ENCODE measurements at regions not wholly inside any gene's neighbourhood (a gene's known extent, or its start where the extent isn't known, plus 50 kb on each side); places are given as distances from the start of the nearest gene placed in this dataset.

DNA sequence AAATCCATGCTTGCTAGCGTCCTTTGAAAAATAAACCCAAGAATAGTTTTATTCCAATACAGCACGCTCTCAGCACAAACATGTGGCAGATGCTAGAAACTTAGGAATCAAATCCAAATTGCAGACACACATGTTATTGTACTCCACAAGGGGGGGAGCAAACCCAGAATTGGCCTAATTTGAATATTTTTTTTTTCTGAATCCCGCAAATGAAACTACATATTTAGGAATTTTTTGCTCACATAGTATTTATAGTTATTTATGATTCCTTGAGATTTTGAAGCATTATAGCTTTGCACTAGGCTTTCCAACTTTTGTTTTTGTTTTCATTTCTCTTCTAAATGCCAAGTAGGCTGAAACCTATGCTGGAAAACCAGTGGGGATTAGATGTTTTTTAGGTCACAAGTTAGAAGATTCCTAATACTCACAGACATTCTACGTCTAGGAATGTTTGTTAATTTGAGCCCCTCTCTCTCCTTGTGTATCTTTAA, 59.3 kb upstream of the CDH11 start:
- no peak for TF ChIP-seq CTCF (IDR thresholded peaks at IDR 0.05)
- no peak overlapping the region for H3K4me3 Mint-ChIP-seq
- no peak for DNase-seq
- peaks cover 6% of the 10 kb centered on the region for H3K27me3 Mint-ChIP-seq (ENCODE audit: low read depth, poor library complexity)
- no peaks in the 10 kb centered on the region for H3K36me3 Mint-ChIP-seq (ENCODE audit: low read depth)
- H3K4me1 Mint-ChIP-seq, result peaks cover 29% of the 10 kb centered on the region
- H3K9me3 Mint-ChIP-seq, result no peaks in the 10 kb centered on the region
- H3K27ac Mint-ChIP-seq, result peak overlapping the region; percentile 32

GRCh38 chr16:65178151-65178550, 56.3 kb upstream of the CDH11 start:
- Mint-ChIP-seq H3K27me3 (ENCODE audit: low read depth, poor library complexity) (no peaks in the 10 kb centered on the region), H3K4me3 (no peak overlapping the region), H3K9me3 (no peaks in the 10 kb centered on the region), H3K36me3 (ENCODE audit: low read depth) (no peaks in the 10 kb centered on the region), H3K4me1 (peaks cover 29% of the 10 kb centered on the region), H3K27ac (peak overlapping the region; percentile 9)
- no peak for DNase-seq
- TF ChIP-seq CTCF (IDR thresholded peaks at IDR 0.05), result no peak

GRCh38 chr16:65176603-65177002, 54.7 kb upstream of the CDH11 start:
- Mint-ChIP-seq H3K9me3 (no peaks in the 10 kb centered on the region), H3K27me3 (ENCODE audit: low read depth, poor library complexity) (no peaks in the 10 kb centered on the region), H3K4me1 (peaks cover 25% of the 10 kb centered on the region), H3K27ac (no peak overlapping the region), H3K36me3 (ENCODE audit: low read depth) (no peaks in the 10 kb centered on the region), H3K4me3 (no peak overlapping the region)
- no peak for TF ChIP-seq CTCF (IDR thresholded peaks at IDR 0.05)
- no peak for DNase-seq

- H3K27ac Mint-ChIP-seq, result peak overlapping the region; percentile 30
- no peak overlapping the region for H3K4me3 Mint-ChIP-seq
- no peak for DNase-seq
- peaks cover 6% of the 10 kb centered on the region for H3K4me1 Mint-ChIP-seq
- no peak for TF ChIP-seq CTCF (IDR thresholded peaks at IDR 0.05)
- H3K36me3 Mint-ChIP-seq (ENCODE audit: low read depth), result no peaks in the 10 kb centered on the region
- H3K27me3 Mint-ChIP-seq (ENCODE audit: low read depth, poor library complexity), result no peaks in the 10 kb centered on the region
- no peaks in the 10 kb centered on the region for H3K9me3 Mint-ChIP-seq
These were observed 50.5 kb upstream of the CDH11 start for GRCh38 chr16:65172356-65172755.
